ENCODE measurements at regions not wholly inside any gene's neighbourhood (a gene's known extent, or its start where the extent isn't known, plus 50 kb on each side); places are given as distances from the start of the nearest gene placed in this dataset.

DNA sequence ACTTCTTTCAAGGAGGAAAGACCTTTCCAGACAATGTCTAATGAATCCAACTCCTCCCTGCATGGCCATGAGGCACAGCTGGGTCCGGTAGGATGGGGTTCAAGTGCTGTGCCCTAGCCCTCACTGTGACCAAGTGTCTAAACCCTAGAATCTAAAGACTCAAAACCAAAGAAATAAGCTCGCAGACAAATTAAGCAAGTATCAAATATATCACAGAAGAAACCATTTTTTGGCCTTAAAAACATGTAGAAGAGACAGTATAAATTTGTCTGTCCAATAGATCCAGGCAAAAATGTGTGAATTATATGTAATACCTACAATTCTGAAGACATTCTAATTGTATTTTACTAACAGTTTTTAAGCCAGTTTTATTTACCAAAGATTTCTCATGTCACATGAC lies 56.4 kb upstream of the WDR17 start:
- Mint-ChIP-seq H3K4me3 (no peak overlapping the region), H3K9me3 (no peaks in the 10 kb centered on the region), H3K27ac (no peak overlapping the region), H3K4me1 (peaks cover 11% of the 10 kb centered on the region), H3K27me3 (ENCODE audit: insufficient read depth, low read depth, poor library complexity) (no peaks in the 10 kb centered on the region), H3K36me3 (ENCODE audit: low read depth) (no peaks in the 10 kb centered on the region)
- ATAC-seq (no peak), DNase-seq (ENCODE audit: low spot score) (no peak)
- no peaks in the 10 kb centered on the region for H3K79me2 ChIP-seq (replicated peaks; ENCODE audit: insufficient read depth)
- H3K27ac ChIP-seq (ENCODE audit: low read depth): no peak overlapping the region
- no peaks in the 10 kb centered on the region; the same call in 1 of the 2 replicates for H3K9me2 ChIP-seq (ENCODE audit: insufficient read depth)
- TF ChIP-seq, protein P1, sequence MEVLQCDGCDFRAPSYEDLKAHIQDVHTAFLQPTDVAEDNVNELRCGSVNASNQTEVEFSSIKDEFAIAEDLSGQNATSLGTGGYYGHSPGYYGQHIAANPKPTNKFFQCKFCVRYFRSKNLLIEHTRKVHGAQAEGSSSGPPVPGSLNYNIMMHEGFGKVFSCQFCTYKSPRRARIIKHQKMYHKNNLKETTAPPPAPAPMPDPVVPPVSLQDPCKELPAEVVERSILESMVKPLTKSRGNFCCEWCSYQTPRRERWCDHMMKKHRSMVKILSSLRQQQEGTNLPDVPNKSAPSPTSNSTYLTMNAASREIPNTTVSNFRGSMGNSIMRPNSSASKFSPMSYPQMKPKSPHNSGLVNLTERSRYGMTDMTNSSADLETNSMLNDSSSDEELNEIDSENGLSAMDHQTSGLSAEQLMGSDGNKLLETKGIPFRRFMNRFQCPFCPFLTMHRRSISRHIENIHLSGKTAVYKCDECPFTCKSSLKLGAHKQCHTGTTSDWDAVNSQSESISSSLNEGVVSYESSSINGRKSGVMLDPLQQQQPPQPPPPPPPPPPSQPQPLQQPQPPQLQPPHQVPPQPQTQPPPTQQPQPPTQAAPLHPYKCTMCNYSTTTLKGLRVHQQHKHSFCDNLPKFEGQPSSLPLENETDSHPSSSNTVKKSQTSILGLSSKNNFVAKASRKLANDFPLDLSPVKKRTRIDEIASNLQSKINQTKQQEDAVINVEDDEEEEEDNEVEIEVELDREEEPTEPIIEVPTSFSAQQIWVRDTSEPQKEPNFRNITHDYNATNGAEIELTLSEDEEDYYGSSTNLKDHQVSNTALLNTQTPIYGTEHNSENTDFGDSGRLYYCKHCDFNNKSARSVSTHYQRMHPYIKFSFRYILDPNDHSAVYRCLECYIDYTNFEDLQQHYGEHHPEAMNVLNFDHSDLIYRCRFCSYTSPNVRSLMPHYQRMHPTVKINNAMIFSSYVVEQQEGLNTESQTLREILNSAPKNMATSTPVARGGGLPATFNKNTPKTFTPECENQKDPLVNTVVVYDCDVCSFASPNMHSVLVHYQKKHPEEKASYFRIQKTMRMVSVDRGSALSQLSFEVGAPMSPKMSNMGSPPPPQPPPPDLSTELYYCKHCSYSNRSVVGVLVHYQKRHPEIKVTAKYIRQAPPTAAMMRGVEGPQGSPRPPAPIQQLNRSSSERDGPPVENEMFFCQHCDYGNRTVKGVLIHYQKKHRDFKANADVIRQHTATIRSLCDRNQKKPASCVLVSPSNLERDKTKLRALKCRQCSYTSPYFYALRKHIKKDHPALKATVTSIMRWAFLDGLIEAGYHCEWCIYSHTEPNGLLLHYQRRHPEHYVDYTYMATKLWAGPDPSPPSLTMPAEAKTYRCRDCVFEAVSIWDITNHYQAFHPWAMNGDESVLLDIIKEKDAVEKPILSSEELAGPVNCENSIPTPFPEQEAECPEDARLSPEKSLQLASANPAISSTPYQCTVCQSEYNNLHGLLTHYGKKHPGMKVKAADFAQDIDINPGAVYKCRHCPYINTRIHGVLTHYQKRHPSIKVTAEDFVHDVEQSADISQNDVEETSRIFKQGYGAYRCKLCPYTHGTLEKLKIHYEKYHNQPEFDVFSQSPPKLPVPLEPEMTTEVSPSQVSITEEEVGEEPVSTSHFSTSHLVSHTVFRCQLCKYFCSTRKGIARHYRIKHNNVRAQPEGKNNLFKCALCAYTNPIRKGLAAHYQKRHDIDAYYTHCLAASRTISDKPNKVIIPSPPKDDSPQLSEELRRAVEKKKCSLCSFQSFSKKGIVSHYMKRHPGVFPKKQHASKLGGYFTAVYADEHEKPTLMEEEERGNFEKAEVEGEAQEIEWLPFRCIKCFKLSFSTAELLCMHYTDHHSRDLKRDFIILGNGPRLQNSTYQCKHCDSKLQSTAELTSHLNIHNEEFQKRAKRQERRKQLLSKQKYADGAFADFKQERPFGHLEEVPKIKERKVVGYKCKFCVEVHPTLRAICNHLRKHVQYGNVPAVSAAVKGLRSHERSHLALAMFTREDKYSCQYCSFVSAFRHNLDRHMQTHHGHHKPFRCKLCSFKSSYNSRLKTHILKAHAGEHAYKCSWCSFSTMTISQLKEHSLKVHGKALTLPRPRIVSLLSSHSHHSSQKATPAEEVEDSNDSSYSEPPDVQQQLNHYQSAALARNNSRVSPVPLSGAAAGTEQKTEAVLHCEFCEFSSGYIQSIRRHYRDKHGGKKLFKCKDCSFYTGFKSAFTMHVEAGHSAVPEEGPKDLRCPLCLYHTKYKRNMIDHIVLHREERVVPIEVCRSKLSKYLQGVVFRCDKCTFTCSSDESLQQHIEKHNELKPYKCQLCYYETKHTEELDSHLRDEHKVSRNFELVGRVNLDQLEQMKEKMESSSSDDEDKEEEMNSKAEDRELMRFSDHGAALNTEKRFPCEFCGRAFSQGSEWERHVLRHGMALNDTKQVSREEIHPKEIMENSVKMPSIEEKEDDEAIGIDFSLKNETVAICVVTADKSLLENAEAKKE (CRISPR knock-in tag; IDR thresholded peaks at IDR 0.05): no peak
- TF ChIP-seq, protein P2, sequence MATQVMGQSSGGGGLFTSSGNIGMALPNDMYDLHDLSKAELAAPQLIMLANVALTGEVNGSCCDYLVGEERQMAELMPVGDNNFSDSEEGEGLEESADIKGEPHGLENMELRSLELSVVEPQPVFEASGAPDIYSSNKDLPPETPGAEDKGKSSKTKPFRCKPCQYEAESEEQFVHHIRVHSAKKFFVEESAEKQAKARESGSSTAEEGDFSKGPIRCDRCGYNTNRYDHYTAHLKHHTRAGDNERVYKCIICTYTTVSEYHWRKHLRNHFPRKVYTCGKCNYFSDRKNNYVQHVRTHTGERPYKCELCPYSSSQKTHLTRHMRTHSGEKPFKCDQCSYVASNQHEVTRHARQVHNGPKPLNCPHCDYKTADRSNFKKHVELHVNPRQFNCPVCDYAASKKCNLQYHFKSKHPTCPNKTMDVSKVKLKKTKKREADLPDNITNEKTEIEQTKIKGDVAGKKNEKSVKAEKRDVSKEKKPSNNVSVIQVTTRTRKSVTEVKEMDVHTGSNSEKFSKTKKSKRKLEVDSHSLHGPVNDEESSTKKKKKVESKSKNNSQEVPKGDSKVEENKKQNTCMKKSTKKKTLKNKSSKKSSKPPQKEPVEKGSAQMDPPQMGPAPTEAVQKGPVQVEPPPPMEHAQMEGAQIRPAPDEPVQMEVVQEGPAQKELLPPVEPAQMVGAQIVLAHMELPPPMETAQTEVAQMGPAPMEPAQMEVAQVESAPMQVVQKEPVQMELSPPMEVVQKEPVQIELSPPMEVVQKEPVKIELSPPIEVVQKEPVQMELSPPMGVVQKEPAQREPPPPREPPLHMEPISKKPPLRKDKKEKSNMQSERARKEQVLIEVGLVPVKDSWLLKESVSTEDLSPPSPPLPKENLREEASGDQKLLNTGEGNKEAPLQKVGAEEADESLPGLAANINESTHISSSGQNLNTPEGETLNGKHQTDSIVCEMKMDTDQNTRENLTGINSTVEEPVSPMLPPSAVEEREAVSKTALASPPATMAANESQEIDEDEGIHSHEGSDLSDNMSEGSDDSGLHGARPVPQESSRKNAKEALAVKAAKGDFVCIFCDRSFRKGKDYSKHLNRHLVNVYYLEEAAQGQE (IDR thresholded peaks at IDR 0.05; ENCODE audit: unreplicated experiment): no peak
- no peak for TF ChIP-seq JUNB (IDR thresholded peaks at IDR 0.05; ENCODE audit: unreplicated experiment)
- no peak for TF ChIP-seq ZNF331 (CRISPR knock-in tag; IDR thresholded peaks at IDR 0.05; ENCODE audit: low read depth)
- H4K20me1 ChIP-seq (replicated peaks; ENCODE audit: insufficient read depth): no peaks in the 10 kb centered on the region
- no peaks in the 10 kb centered on the region for H3K27me3 ChIP-seq (ENCODE audit: insufficient read depth)
- no peaks in the 10 kb centered on the region for H3F3A ChIP-seq (replicated peaks; ENCODE audit: low read depth)
- H3K4me3 ChIP-seq: no peak overlapping the region
- no peaks in the 10 kb centered on the region for H3K36me3 ChIP-seq (ENCODE audit: insufficient read depth)
- H3K4me1 ChIP-seq (ENCODE audit: insufficient read depth): no peaks in the 10 kb centered on the region
- H2AFZ ChIP-seq: no peak overlapping the region
- H3K4me2 ChIP-seq: no peak overlapping the region
